CD4-positive, alpha-beta memory T cell (primary cell): ENCODE measurements at regions not wholly inside any gene's neighbourhood (a gene's known extent, or its start where the extent isn't known, plus 50 kb on each side); places are given as distances from the start of the nearest gene placed in this dataset.

ENCODE experiments used
- CTCF ChIA-PET: fragments of 350-600 bp; sonication (Branson Sonifier 250); formaldehyde crosslinking; loops from one replicate; lab custom pipeline; 2021; ENCODE audit warnings: inconsistent platforms; ENCODE audit not compliant: partially characterized antibody; lab: Charles Lee
- POLR2A ChIA-PET: fragments of 350-600 bp; sonication (Branson Sonifier 250); formaldehyde crosslinking; loops from one replicate; lab custom pipeline; 2021; ENCODE audit not compliant: partially characterized antibody; lab: Charles Lee
- DNase-seq, 5 donors: peaks; one replicate each; pipeline versions ENCODE4 v3.0.0 to v3.0.0-alpha.2; 2020 to 2022; ENCODE audit warnings: mixed read lengths in 1 of 5
- H3K27ac ChIP-seq: one replicate; pipeline ENCODE4 v1.7.0; 2013; ENCODE audit warnings: low read depth, low read length
- H3K27me3 ChIP-seq: 2 replicates; pipeline ENCODE4 v1.7.0; 2013; ENCODE audit warnings: mild to moderate bottlenecking, low read length, moderate library complexity; ENCODE audit not compliant: insufficient read depth
- H3K36me3 ChIP-seq: 2 replicates; pipeline ENCODE4 v1.7.0; 2013; ENCODE audit warnings: mild to moderate bottlenecking, low read length, moderate library complexity; ENCODE audit not compliant: insufficient read depth
- H3K4me1 ChIP-seq: 2 replicates; pipeline ENCODE4 v1.7.0; 2013; ENCODE audit warnings: mild to moderate bottlenecking, low read length, moderate library complexity; ENCODE audit not compliant: insufficient read depth
- H3K4me3 ChIP-seq, 2 donors: one replicate each; pipeline ENCODE4 v1.7.0; 2013; ENCODE audit warnings: low read length in 2 of 2, mild to moderate bottlenecking in 1 of 2
- H3K9me3 ChIP-seq, 2 donors: one replicate each; pipeline ENCODE4 v1.7.0; 2013; ENCODE audit warnings: low read length in 2 of 2, control low read depth in 1 of 2; ENCODE audit not compliant: control insufficient read depth in 1 of 2
- H3K27ac Mint-ChIP-seq, 7 donors: one replicate each; pipeline ENCODE4 v1.8.0; 2020 to 2021; ENCODE audit warnings: mixed read lengths in 7 of 7, mild to moderate bottlenecking in 6 of 7, inconsistent platforms in 3 of 7, moderate library complexity in 3 of 7
- H3K27me3 Mint-ChIP-seq, 2 donors: one replicate each; pipeline ENCODE4 v1.8.0; 2020 to 2021; ENCODE audit warnings: mixed read lengths in 2 of 2
- H3K36me3 Mint-ChIP-seq, 2 donors: one replicate each; pipeline ENCODE4 v1.8.0; 2020 to 2021; ENCODE audit warnings: mixed read lengths in 2 of 2, inconsistent platforms in 1 of 2, mild to moderate bottlenecking in 1 of 2
- H3K4me1 Mint-ChIP-seq, 4 donors: one replicate each; pipeline ENCODE4 v1.8.0; 2020 to 2021; ENCODE audit warnings: mixed read lengths in 4 of 4, mild to moderate bottlenecking in 1 of 4
- H3K4me3 Mint-ChIP-seq, 8 donors: one replicate each; pipeline ENCODE4 v1.8.0; 2020 to 2021; ENCODE audit warnings: mixed read lengths in 8 of 8, mild to moderate bottlenecking in 7 of 8, moderate library complexity in 6 of 8, inconsistent platforms in 3 of 8
- H3K9me3 Mint-ChIP-seq, 8 donors: one replicate each; pipeline ENCODE4 v1.8.0; 2020 to 2021; ENCODE audit warnings: mixed read lengths in 8 of 8, mild to moderate bottlenecking in 5 of 8, inconsistent platforms in 3 of 8, moderate library complexity in 1 of 8
- intact Hi-C: fragments of 100-400 bp; cut with micrococcal nuclease; formaldehyde crosslinking; loops from one replicate; pipeline ENCODE4 v1.15.1; 2023

GRCh38 chr14:98754343-98755020, 517.5 kb downstream of the BCL11B start:
- Histone ChIP-seq H3K9me3 (no peaks in the 10 kb centered on the region), H3K4me1 (no peaks in the 10 kb centered on the region), H3K27me3 (no peaks in the 10 kb centered on the region), H3K4me3 (no peak overlapping the region), H3K27ac (no peak overlapping the region), H3K36me3 (no peaks in the 10 kb centered on the region)
- ChIA-PET POLR2A (no interaction called here), CTCF (interaction anchor here (1.4 kb wide), 1 partner anchor 9 kb away, joined by 3 read pairs; no protein-coding TSS in a partner anchor)
- intact Hi-C loops: no loop called here
- H3K4me3 Mint-ChIP-seq: no peak overlapping the region
- DNase-seq: no peak
- peaks cover 5 to 15% (median 12%) of the 10 kb centered on the region in 8 donors for H3K9me3 Mint-ChIP-seq
- H3K36me3 Mint-ChIP-seq: peaks cover 0 to 3% of the 10 kb centered on the region in 2 donors
- H3K27me3 Mint-ChIP-seq: peaks cover 2 to 5% of the 10 kb centered on the region in 2 donors
- no peak overlapping the region for H3K27ac Mint-ChIP-seq
- peaks cover 0 to 2% (median 0%) of the 10 kb centered on the region in 4 donors for H3K4me1 Mint-ChIP-seq

DNA sequence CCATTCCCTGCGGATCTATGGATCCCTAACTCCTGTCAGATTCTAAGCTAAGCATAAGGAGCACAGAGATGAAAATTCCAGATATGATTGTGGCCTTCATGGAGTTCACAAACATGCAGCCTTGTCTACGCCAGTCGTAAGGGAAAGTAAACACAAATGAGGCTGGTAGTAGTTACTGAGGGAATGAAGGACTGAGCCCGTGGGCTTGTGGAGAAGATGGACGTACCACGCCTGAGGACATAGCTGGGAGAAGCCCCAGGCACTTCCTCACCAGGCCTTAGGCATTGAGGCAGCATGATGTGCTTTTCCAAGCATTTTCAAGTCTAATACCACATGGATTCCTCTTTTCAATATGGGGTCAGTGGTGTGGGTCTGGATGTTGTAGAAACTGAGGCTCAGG, 515.2 kb downstream of the BCL11B start:
- H3K27me3 ChIP-seq: no peaks in the 10 kb centered on the region
- Mint-ChIP-seq H3K4me3 (peak overlapping the region in 1 of 8 donors; percentile 5), H3K27me3 (peaks cover 4 to 9% of the 10 kb centered on the region in 2 donors), H3K27ac (no peak overlapping the region), H3K4me1 (peaks cover 0 to 2% (median 0%) of the 10 kb centered on the region in 4 donors), H3K36me3 (peaks cover 0 to 3% of the 10 kb centered on the region in 2 donors), H3K9me3 (peaks cover 5 to 22% (median 12%) of the 10 kb centered on the region in 8 donors)
- H3K4me1 ChIP-seq: no peaks in the 10 kb centered on the region
- no peaks in the 10 kb centered on the region for H3K9me3 ChIP-seq
- no peak overlapping the region for H3K27ac ChIP-seq
- no peak overlapping the region for H3K4me3 ChIP-seq
- H3K36me3 ChIP-seq: no peaks in the 10 kb centered on the region
- DNase-seq: no peak
- ChIA-PET CTCF (no interaction called here), POLR2A (no interaction called here)
- intact Hi-C loops: no loop called here

DNA sequence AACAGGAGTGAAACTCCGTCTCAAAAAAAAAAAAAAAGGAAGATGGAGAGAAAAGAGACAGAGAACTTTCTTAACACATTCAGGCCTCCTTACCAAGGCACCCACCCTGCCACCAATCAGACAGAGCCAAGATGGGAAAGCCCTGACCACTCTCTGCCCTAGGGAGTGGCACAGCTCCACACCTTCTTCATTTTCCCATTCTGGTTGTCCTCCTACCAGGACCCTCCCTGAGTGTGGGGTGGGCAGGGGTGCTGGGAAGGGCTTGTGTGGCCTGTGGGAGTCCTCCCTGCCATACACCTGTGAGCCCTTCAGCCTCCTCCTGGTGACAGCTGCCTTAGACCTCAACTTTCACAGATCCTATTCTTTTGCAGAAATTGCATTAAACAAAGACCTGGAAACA, 513.6 kb downstream of the BCL11B start:
- H3K36me3 ChIP-seq: no peaks in the 10 kb centered on the region
- no peak overlapping the region for H3K4me3 ChIP-seq
- no peak overlapping the region for H3K27ac ChIP-seq
- ChIA-PET CTCF (no interaction called here), POLR2A (no interaction called here)
- intact Hi-C loops: no loop called here
- no peaks in the 10 kb centered on the region for H3K27me3 ChIP-seq
- H3K4me3 Mint-ChIP-seq: no peak overlapping the region
- H3K36me3 Mint-ChIP-seq: peaks cover 10 to 11% of the 10 kb centered on the region in 2 donors
- peaks cover 5 to 34% (median 24%) of the 10 kb centered on the region in 8 donors for H3K9me3 Mint-ChIP-seq
- H3K27ac Mint-ChIP-seq: peak overlapping the region in 1 of 7 donors; percentile 12
- H3K4me1 ChIP-seq: no peaks in the 10 kb centered on the region
- H3K9me3 ChIP-seq: no peaks in the 10 kb centered on the region
- peaks cover 4 to 11% of the 10 kb centered on the region in 2 donors for H3K27me3 Mint-ChIP-seq
- peaks cover 0 to 2% (median 0%) of the 10 kb centered on the region in 4 donors for H3K4me1 Mint-ChIP-seq
- no peak for DNase-seq

- Histone ChIP-seq H3K27me3 (no peaks in the 10 kb centered on the region), H3K4me1 (no peaks in the 10 kb centered on the region), H3K27ac (no peak overlapping the region), H3K36me3 (no peaks in the 10 kb centered on the region), H3K4me3 (no peak overlapping the region), H3K9me3 (no peaks in the 10 kb centered on the region)
- H3K27me3 Mint-ChIP-seq: peaks cover 4 to 9% of the 10 kb centered on the region in 2 donors
- H3K36me3 Mint-ChIP-seq: peaks cover 7 to 15% of the 10 kb centered on the region in 2 donors
- H3K27ac Mint-ChIP-seq: no peak overlapping the region
- no peak overlapping the region for H3K4me3 Mint-ChIP-seq
- ChIA-PET POLR2A (no interaction called here), CTCF (no interaction called here)
- peaks cover 0 to 1% (median 0%) of the 10 kb centered on the region in 4 donors for H3K4me1 Mint-ChIP-seq
- H3K9me3 Mint-ChIP-seq: peaks cover 0 to 36% (median 22%) of the 10 kb centered on the region in 8 donors
- no peak for DNase-seq
- intact Hi-C loops: no loop called here
These were observed 510.0 kb downstream of the BCL11B start for GRCh38 chr14:98761993-98762392.

DNA sequence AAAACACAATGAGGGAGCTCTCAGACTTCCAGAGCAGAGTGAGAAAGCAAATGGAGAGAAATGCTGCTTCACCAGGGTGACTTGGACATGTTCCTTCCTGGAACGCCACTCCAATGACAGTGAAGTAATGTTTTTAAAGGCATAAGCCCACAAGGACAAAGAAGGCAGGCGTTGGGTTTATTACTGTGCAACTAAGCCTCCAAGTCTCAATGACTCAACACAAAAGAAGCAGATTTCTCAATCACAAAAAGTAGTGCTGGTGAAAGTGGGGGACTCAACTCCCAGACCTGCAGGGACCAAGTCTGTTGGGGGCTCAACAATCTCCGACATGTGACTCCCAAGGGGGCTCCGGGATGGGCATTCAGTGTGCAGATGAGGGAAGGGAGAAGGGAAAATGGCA, 505.2 kb downstream of the BCL11B start:
- peak overlapping the region in 2 of 7 donors; percentile 0 to 27 for H3K27ac Mint-ChIP-seq
- Histone ChIP-seq H3K36me3 (no peaks in the 10 kb centered on the region), H3K27me3 (no peaks in the 10 kb centered on the region), H3K27ac (no peak overlapping the region), H3K9me3 (no peaks in the 10 kb centered on the region), H3K4me3 (no peak overlapping the region), H3K4me1 (no peaks in the 10 kb centered on the region)
- H3K4me3 Mint-ChIP-seq: no peak overlapping the region
- H3K9me3 Mint-ChIP-seq: peaks cover 0 to 32% (median 19%) of the 10 kb centered on the region in 8 donors
- intact Hi-C loops: no loop called here
- H3K36me3 Mint-ChIP-seq: peaks cover 7 to 15% of the 10 kb centered on the region in 2 donors
- no peak for DNase-seq
- CTCF ChIA-PET: no interaction called here
- POLR2A ChIA-PET: no interaction called here
- H3K4me1 Mint-ChIP-seq: peaks cover 0 to 1% (median 0%) of the 10 kb centered on the region in 4 donors
- H3K27me3 Mint-ChIP-seq: peaks cover 0 to 3% of the 10 kb centered on the region in 2 donors

- H3K4me3 Mint-ChIP-seq: no peak overlapping the region
- Histone ChIP-seq H3K36me3 (no peaks in the 10 kb centered on the region), H3K27ac (no peak overlapping the region), H3K9me3 (no peaks in the 10 kb centered on the region), H3K4me1 (no peaks in the 10 kb centered on the region), H3K4me3 (no peak overlapping the region), H3K27me3 (no peaks in the 10 kb centered on the region)
- no peak overlapping the region for H3K27ac Mint-ChIP-seq
- intact Hi-C loops: no loop called here
- H3K27me3 Mint-ChIP-seq: peaks cover 0 to 2% of the 10 kb centered on the region in 2 donors
- CTCF ChIA-PET: no interaction called here
- peaks cover 0 to 4% of the 10 kb centered on the region in 2 donors for H3K36me3 Mint-ChIP-seq
- H3K9me3 Mint-ChIP-seq: peaks cover 0 to 11% (median 3%) of the 10 kb centered on the region in 8 donors
- POLR2A ChIA-PET: no interaction called here
- peaks cover 0 to 4% (median 0%) of the 10 kb centered on the region in 4 donors for H3K4me1 Mint-ChIP-seq
- DNase-seq: peak in 1 of 5 donors; percentile 20
These were observed 502.7 kb downstream of the BCL11B start for GRCh38 chr14:98769326-98769725.

GRCh38 chr14:98770151-98770550, 501.8 kb downstream of the BCL11B start:
- Histone ChIP-seq H3K27me3 (no peaks in the 10 kb centered on the region), H3K4me3 (no peak overlapping the region), H3K4me1 (no peaks in the 10 kb centered on the region), H3K27ac (no peak overlapping the region), H3K9me3 (no peaks in the 10 kb centered on the region), H3K36me3 (no peaks in the 10 kb centered on the region)
- peaks cover 0 to 2% (median 0%) of the 10 kb centered on the region in 4 donors for H3K4me1 Mint-ChIP-seq
- H3K27ac Mint-ChIP-seq: no peak overlapping the region
- POLR2A ChIA-PET: no interaction called here
- CTCF ChIA-PET: no interaction called here
- intact Hi-C loops: no loop called here
- no peak for DNase-seq
- no peaks in the 10 kb centered on the region for H3K36me3 Mint-ChIP-seq
- no peak overlapping the region for H3K4me3 Mint-ChIP-seq
- H3K27me3 Mint-ChIP-seq: peaks cover 0 to 2% of the 10 kb centered on the region in 2 donors
- H3K9me3 Mint-ChIP-seq: peaks cover 0 to 7% (median 0%) of the 10 kb centered on the region in 8 donors
